DOHH2 (cell line): ENCODE measurements at regions not wholly inside any gene's neighbourhood (a gene's known extent, or its start where the extent isn't known, plus 50 kb on each side); places are given as distances from the start of the nearest gene placed in this dataset.

ENCODE experiments used
- EZH2phosphoT487 ChIP-seq: fragments of 200-600 bp; sonication (generic); IDR thresholded peaks from 2 replicates; pipeline ENCODE4 v1.6.1; 2017; ENCODE audit warnings: borderline replicate concordance, mild to moderate bottlenecking, antibody characterized with exemption, low read length, moderate library complexity, mixed read lengths
- TF ChIP-seq, protein P1 (sequence below): fragments of 200-600 bp; sonication (generic); IDR thresholded peaks from one replicate; pipeline ENCODE4 v1.5.1; 2014; ENCODE audit warnings: antibody characterized with exemption, mild to moderate bottlenecking, low read depth, low read length; ENCODE audit not compliant: poor library complexity, severe bottlenecking

DNA sequence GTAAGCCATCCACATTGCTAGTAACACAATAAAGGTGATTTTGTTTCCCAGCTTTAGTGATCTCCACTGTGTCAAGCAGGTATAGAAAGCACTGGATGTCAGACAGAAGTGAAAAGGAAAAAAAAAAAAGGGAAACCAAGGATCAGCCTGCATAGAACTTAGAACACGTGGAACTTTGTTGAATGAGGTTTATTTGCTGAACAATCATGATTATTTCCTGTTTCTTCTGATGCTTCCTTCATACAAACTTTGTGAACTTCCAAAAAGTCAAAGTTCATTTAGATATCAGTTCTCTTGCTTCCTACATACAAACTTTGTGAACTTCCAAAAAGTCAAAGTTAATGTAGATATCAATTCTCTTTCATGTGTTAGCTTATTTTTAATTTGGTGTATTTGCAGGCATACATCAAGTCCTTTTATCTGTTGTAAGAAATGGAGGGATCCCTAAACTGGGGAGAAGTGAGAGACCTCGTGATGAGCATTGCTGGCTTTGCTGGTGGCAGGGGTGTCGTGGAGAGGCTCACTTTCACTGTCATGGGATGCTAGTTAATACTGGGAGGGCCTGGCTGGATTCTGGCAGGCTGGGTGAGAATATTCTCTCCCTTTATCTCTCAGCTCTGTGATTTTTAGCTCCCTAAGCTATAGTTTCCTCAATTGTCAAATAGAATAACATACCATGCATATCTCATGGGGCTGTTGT lies 298.4 kb downstream of the INHBA start:
- TF ChIP-seq, protein P1, sequence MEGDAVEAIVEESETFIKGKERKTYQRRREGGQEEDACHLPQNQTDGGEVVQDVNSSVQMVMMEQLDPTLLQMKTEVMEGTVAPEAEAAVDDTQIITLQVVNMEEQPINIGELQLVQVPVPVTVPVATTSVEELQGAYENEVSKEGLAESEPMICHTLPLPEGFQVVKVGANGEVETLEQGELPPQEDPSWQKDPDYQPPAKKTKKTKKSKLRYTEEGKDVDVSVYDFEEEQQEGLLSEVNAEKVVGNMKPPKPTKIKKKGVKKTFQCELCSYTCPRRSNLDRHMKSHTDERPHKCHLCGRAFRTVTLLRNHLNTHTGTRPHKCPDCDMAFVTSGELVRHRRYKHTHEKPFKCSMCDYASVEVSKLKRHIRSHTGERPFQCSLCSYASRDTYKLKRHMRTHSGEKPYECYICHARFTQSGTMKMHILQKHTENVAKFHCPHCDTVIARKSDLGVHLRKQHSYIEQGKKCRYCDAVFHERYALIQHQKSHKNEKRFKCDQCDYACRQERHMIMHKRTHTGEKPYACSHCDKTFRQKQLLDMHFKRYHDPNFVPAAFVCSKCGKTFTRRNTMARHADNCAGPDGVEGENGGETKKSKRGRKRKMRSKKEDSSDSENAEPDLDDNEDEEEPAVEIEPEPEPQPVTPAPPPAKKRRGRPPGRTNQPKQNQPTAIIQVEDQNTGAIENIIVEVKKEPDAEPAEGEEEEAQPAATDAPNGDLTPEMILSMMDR, result no peak
- TF ChIP-seq EZH2phosphoT487, result no peak
